GM13976 (cell line): ENCODE measurements at regions not wholly inside any gene's neighbourhood (a gene's known extent, or its start where the extent isn't known, plus 50 kb on each side); places are given as distances from the start of the nearest gene placed in this dataset.

Experiments
- DNase-seq: peaks from one replicate; pipeline ENCODE4 v3.0.0; 2012; ENCODE audit warnings: low spot score
- in situ Hi-C: fragments of 300-500 bp; cut with MboI; formaldehyde crosslinking; loops from one replicate; pipeline ENCODE4 v1.12.0; 2022; ENCODE audit warnings: low sequenced_read_pairs, mixed read lengths, inconsistent platforms; ENCODE audit not compliant: unreplicated experiment
- TF ChIP-seq, protein P1 (sequence below): IDR thresholded peaks from 2 replicates; pipeline ENCODE4 v1.5.1; 2012; ENCODE audit warnings: borderline replicate concordance, mild to moderate bottlenecking; ENCODE audit not compliant: insufficient read depth; ENCODE audit errors: extremely low read depth, missing control alignments, control extremely low read depth

- TF ChIP-seq, protein P1, sequence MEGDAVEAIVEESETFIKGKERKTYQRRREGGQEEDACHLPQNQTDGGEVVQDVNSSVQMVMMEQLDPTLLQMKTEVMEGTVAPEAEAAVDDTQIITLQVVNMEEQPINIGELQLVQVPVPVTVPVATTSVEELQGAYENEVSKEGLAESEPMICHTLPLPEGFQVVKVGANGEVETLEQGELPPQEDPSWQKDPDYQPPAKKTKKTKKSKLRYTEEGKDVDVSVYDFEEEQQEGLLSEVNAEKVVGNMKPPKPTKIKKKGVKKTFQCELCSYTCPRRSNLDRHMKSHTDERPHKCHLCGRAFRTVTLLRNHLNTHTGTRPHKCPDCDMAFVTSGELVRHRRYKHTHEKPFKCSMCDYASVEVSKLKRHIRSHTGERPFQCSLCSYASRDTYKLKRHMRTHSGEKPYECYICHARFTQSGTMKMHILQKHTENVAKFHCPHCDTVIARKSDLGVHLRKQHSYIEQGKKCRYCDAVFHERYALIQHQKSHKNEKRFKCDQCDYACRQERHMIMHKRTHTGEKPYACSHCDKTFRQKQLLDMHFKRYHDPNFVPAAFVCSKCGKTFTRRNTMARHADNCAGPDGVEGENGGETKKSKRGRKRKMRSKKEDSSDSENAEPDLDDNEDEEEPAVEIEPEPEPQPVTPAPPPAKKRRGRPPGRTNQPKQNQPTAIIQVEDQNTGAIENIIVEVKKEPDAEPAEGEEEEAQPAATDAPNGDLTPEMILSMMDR = no peak
- in situ Hi-C loops = no loop called here
- no peak for DNase-seq
Observed at GRCh38 chr14:86943391-86944365, 1049.3 kb downstream of the GALC start.

GRCh38 chr14:86942936-86943335, 1050.0 kb downstream of the GALC start:
- in situ Hi-C loops = no loop called here
- DNase-seq = no peak
- TF ChIP-seq, protein P1 = no peak

DNA sequence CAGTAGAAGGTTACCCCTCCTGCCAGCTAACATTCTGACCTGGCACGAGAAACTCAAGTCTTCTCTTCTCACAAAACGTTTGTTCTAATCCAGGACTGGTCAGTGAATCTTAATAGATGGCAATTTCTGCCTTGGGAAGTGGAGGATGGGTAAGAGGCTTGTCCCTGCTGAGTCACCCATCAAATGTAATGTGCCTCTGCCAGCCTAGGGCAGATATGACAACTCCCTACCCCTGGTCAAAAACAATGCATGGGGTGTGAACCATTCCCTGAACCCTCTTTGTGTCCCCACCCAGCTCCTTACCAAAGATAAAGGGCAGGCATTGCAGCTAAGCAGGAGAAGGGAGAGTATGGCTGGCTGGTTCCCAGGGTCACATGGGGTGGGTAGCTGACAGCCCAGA, 1052.9 kb downstream of the GALC start:
- in situ Hi-C loops = no loop called here
- DNase-seq = no peak
- TF ChIP-seq, protein P1 = no peak

GRCh38 chr14:86938320-86938719, 1054.7 kb downstream of the GALC start:
- in situ Hi-C loops = no loop called here
- no peak for DNase-seq
- TF ChIP-seq, protein P1 = no peak

GRCh38 chr14:86936556-86936955, 1056.4 kb downstream of the GALC start:
- DNase-seq = no peak
- TF ChIP-seq, protein P1 = no peak
- in situ Hi-C loops = no loop called here

DNA sequence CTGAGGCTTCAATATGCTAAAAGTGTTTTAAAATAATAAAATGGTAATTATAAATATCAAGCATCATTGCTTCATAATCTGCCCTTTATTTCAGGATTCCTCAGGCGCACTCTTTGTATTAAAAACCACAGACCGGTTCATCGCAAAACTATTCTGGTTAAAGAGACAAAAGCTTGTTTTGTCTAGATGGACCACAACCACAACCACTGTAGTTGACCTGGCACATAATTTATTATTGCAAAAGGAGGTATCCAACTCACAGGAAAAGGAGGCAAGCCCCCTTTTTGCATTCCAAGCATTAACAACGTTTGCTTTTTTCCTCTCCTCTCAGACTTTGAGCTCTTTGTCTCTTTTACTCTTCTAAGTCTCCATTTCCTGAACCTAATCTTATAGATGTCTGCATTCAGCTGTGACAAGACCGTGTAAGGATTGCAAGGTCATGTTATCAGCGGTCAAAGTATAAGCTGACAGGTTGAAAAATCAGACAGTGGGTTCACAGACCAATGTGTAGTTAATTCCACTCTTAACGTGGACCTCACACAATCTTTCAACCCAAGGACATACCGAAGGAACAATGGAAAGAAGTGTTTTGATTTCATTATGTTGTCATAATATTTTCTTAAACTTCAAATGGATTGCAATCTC, 1057.6 kb downstream of the GALC start:
- DNase-seq = no peak
- TF ChIP-seq, protein P1 = no peak
- in situ Hi-C loops = no loop called here
